ENCODE measurements at regions not wholly inside any gene's neighbourhood (a gene's known extent, or its start where the extent isn't known, plus 50 kb on each side); places are given as distances from the start of the nearest gene placed in this dataset.

- TF ChIP-seq CTCF (conservative IDR thresholded peaks at IDR 0.05; ENCODE audit: low read length) (no peak), EZH2phosphoT487 (IDR thresholded peaks at IDR 0.05; ENCODE audit: borderline replicate concordance) (no peak)
These were observed 230.6 kb upstream of the FZD8 start for GRCh38 chr10:35872671-35873070.

Data from Loucy (cell line).